ENCODE measurements at regions not wholly inside any gene's neighbourhood (a gene's known extent, or its start where the extent isn't known, plus 50 kb on each side); places are given as distances from the start of the nearest gene placed in this dataset.

- DNase-seq: no peak
Observed at GRCh38 chr20:60727425-60727824, 524.6 kb upstream of the CDH4 start.

DNA sequence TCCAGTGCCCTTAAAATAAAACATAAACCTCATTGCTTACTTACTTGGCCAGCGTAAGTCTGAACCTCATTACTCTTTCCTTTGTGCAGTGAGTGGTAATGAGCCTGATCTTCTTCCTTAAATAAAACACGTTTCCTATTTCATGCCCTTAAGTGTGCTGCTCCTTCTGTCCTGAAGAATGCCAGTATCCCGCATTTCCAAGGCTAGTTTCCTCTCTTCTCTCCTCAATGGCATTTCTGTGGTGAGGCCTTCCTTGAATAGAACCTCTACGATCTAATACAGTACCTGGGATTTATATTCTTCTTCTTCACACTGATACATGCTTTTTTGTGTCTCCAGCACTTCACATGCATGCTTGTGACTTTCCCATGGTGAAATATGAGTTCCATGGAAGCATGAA, 523.4 kb upstream of the CDH4 start:
- no peak for DNase-seq

DNA sequence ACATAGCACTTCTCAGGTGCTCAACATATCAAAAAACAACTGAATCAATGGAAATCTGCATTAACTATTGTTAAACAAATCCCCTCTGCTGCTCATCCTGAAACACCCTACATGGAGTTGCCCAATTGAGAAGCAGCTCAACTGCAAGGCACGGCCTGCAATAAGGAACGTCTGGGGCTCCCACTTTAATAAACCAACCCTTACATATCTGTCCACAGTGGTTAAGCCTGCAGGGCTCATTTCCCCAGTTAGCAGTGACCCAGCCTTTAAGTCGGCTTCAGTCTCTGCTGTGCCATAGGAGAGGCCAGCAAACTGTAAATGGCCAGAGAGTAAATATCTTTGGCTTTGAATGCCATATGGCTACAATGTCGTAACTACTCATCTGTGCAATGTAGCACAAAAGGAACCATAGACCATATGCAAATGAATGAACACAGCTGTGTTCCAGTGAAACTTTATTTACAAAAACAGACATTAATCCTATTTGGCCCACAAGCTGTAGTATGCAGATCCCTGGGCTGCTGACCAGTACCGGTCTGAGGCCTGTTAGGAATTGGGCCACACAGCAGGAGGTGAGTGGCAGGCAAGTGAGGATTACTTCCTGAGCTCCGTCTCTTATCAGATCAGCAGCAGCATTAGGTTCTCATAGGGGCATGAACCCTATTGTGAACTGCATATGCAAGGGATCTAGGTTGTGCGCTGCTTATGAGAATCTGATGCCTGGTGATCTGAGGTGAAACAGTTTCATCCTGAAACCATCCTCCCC, 522.7 kb upstream of the CDH4 start:
- no peak for DNase-seq

GRCh38 chr20:60732322-60732721, 519.7 kb upstream of the CDH4 start:
- no peak for DNase-seq

GRCh38 chr20:60748086-60748485, 504.0 kb upstream of the CDH4 start:
- no peak for DNase-seq

- DNase-seq: no peak
Observed at GRCh38 chr20:60749804-60750602, 502.1 kb upstream of the CDH4 start.

DNA sequence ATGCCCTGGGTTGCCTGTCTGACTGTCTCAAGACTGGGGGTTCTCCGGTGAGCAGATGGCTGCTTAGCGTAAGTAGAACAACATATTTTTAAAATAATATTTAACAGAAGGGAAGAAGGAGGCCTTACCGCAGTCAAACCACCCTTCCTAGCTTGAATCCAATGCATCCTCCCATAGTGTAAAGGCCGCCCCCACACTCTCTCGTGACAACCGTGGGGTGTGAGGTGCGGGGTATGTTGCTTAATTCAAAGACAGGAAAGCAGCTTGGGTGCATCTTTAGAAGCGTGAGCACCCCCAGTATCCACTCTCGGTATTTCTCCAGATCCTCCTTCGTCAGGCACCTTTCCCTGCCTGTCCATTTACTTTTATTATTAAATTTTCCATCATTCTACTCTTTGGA, 501.2 kb upstream of the CDH4 start:
- no peak for DNase-seq

DNA sequence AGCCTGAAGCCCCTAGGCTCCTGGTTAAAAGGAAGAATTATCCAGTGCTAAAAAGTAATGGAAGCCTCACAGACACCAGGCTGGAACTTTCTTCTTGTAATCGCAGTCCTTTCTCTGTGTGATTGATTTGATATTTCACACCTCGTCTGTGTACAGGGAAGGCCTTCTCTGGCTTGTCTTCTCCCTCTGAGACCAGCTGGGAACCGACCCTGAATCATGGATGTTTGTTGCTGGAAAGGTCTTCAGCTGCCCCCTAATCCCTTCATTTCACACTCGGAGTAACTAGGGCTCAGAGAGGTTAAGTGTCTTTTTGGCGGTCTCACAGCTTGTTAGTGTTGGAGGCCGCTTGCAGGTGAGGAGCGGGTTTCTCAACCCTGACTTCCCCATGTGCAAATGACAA, 500.2 kb upstream of the CDH4 start:
- DNase-seq: no peak

DNA sequence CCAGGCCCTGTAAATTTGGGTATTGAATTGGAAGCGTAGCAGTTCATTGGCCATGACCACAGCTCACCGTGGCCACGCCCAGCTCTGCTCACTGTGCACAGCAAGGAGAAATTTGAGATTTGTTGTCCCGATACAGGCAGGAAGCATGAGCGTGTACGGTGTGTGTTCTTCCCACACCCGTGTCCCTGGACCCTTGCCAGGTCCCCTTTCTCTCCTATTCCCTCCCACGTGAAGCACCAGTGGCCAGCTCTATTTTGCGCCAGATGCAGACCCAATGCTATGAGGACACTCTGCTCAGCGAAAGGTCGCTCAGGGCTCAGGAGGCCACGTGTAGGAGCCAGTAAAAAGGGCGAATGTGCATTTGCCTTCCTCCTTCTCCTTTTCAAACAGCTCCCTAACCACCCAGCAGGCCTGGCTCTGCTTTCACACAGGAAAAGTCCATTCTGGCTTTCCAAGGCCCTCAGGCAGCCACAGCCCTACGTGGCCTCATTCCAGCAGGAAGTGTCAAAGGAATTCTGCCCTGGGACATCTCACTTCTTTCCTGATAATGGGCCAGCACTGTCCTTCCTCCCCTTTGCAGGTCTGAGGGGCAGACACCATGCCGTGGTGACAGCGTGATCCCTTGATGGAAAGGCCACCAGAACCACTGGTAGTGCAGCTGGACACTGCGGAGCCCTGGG, 499.2 kb upstream of the CDH4 start:
- no peak for DNase-seq

DNA sequence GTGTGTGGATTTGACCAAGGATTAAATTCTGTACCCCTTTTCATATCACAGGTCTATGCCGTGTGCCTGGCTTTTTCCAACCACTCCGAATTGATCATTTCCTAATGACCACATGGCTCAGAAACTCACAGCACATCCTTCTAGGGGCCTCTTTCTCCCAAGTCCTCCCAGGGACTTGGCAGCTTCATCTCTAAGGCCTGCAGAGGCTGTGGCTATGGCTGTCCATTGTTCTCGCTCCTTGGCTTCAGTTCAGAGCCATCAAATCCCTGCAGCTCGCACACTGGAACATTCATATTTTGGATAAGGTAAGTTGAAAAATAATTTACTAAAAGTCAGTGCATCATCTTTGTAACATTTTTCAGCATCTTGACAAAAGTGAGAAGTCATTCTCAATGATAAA, 497.2 kb upstream of the CDH4 start:
- no peak for DNase-seq

DNA sequence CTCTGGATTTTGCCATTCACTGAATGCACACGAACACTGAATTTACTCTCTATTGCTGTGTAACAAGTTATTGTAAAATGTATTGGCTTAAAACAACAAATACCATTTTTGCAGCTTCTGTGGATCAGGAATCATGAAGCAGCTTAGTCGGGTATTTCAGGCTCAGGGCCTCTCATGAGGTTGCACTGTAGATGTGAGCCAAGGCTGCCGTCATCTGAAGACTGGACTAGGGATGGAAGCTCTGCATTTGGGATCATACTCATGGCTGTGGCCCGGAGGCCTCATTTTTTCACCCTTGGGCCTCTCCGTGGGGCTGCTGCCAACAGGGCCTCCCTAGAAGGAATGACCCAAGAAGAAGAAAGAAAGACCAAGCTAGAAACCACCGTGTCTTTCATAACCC, 492.4 kb upstream of the CDH4 start:
- no peak for DNase-seq

GRCh38 chr20:60760256-60761000, 491.6 kb upstream of the CDH4 start:
- DNase-seq: no peak

DNA sequence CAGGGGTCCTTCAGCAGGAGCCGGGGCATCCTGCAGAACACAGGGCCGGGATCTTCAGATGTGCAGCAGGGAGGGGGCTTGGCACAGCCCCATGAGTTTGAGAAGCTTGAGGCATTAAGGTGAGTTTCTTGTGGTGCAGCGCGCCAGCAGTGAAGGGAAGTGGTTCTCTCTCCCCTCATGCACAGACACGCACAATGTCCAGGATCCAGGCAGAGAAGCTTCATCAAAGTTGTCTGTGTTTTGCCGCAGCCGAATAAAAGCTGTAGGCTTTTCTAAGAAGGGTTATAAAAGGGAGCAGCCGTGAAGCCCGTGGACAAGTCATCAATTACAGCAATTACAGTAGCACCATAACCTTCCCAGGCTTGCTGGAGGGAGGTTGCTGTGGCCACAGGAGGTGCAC, 491.0 kb upstream of the CDH4 start:
- DNase-seq: no peak

GRCh38 chr20:60762386-60762785, 489.7 kb upstream of the CDH4 start:
- DNase-seq: no peak

DNA sequence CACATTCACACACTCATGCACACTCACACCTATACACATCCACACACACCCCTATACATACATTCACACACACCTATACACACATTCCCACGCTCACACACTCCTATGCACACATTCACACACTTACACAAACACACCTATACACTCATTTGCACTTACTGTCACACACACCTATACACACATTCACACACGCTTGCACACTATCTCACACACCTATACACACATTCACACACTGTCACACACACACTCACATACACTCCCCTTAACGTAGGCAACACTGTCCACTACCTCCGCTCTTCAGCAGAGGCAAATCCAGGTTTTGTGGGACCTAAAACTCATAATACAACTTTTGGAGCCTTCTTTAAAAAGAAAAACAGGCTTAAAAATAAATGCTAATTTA, 487.7 kb upstream of the CDH4 start:
- DNase-seq: no peak

GRCh38 chr20:60764771-60765170, 487.3 kb upstream of the CDH4 start:
- DNase-seq: no peak

DNA sequence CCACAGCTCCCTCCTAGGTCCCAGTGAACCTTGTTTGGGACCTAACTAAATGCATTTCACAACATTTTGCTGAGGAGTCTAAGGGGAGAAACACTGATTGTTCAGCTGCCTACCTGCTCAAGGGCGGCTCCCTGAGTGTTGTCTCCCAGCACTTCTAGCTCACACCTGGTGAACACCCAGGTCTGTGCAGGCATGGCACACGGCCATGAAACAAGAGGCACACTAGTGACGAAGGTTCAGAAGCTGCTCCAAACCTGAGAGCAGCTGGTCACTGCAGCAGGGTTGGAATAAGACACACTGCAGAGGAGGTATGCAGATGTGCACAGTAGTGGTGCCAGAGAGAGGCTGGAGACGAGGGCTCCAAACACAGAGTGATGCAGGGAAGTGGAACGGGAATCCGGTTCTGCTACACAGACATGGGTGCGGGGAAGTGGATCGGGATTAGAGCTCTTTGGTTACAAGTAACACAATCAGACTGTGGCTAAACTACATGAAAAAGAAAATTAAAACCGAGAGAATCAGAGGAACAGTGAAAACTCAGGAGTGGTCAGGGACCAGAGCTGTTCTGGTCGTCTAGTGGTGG, 486.1 kb upstream of the CDH4 start:
- no peak for DNase-seq

- DNase-seq: no peak
Observed at GRCh38 chr20:60768216-60768615, 483.8 kb upstream of the CDH4 start.

DNA sequence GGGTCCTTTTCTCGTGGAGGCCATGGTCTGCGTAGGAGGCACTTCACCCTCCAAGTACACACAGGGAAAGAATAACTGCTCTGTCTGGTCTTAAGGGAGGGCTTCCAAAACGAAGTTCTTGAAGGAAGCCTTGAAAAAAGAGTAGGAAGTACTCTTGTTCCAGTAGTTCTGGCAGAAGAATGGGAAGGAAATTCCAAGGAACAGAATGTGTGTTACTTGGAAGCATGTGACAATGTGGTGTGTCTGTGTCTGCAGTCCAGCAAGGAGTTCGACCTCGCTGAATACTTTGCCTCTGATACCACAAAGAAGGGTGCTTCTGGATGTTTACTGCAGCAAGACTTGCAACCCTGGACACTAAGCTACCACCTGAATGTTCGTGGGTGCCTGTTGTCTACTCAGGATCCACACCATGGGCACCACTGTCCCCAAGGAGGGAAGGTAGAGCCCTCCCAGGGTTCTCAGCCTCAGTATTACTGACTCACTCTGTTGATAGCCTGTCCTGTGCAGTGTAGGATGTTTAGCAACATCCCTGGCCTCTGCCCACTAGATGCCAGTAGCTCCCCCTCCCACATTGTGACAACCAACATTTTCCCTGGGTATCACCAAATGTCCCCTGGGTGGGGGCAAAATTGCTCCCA, 471.6 kb upstream of the CDH4 start:
- no peak for DNase-seq

DNA sequence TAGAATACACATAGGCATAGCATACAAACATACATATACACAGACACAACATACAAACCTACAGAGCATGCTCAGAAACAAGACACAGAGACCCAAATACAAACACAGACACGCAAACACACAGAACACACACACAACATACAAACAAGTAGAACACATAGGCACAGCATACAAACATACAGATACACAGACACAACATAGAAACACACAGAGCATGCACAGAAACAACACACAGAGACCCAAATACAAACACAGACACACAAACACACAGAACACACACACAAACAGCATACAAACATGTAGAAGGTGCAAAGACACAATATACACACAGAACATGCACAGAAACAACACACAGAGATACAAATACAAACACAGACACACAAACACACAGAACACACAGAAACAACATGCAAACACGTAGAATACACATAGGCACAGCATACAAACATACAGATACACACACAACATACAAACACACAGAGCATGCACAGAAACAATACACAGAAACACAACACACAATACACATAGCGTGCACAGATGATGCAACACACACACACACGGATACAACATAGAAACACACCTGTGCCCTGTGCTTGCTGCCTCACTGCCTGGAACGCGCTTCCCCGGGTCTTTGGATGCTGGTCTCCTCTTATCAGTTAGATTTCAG, 469.0 kb upstream of the CDH4 start:
- no peak for DNase-seq

DNA sequence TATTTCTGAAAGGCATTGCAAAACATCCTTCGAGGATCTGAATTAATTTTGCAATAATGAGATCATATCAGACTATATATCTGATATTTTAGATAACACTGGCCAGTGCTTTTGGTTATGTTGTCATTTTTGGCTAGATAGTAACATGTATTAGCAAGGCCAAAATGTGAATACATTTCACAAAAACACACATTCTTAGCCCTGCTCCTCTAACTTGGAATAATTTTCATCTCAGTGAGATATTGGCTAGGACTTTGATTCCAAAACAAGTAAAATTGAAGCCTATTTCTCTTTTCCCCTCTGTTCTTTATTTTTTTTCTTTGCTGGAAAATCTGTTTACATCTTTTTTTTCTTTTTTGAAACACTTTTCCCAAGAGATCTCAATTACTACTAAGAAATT, 466.8 kb upstream of the CDH4 start:
- no peak for DNase-seq

- no peak for DNase-seq
Observed at GRCh38 chr20:60785785-60786184, 466.3 kb upstream of the CDH4 start.

Data from NK-92 treated with Interleukin-12 subunit alpha and Interleukin-12 subunit beta, amount 100 ng/mL, for 24 hours (cell line).